OCI-LY7 (cell line): ENCODE measurements at regions not wholly inside any gene's neighbourhood (a gene's known extent, or its start where the extent isn't known, plus 50 kb on each side); places are given as distances from the start of the nearest gene placed in this dataset.

Experiments
- BruUV-seq: library from RNA; stranded (reverse); fragments of 400-500 nt; replicated peaks from 2 replicates; lab custom pipeline; 2021; lab: Mats Ljungman, UMichigan
- CTCF ChIA-PET: fragments of 300-600 bp; sonication (Branson Sonifier 250); formaldehyde crosslinking; loops from one replicate; lab custom pipeline; 2022; ENCODE audit warnings: antibody characterized with exemption; ENCODE audit not compliant: unreplicated experiment; lab: Charles Lee
- POLR2A ChIA-PET: fragments of 300-600 bp; sonication (Branson Sonifier 250); formaldehyde crosslinking; loops from one replicate; lab custom pipeline; 2022; ENCODE audit warnings: antibody characterized with exemption; lab: Charles Lee
- DNase-seq: peaks from one replicate; pipeline ENCODE4 v3.0.0-alpha.2; 2015; ENCODE audit warnings: low spot score
- H2AFZ ChIP-seq: fragments of 200-600 bp; sonication (generic), shearing (Covaris generic); 2 replicates; pipeline ENCODE4 v1.6.1; 2014; ENCODE audit warnings: mild to moderate bottlenecking, antibody characterized with exemption, low read length, moderate library complexity
- H3K27ac ChIP-seq: fragments of 200-600 bp; sonication (generic); 2 replicates; pipeline ENCODE4 v1.5.1; 2014; ENCODE audit warnings: mixed run types, low read depth, mild to moderate bottlenecking, moderate library complexity, low read length, inconsistent platforms; ENCODE audit not compliant: poor library complexity, severe bottlenecking
- H3K36me3 ChIP-seq: fragments of 200-600 bp; sonication (generic); 2 replicates; pipeline ENCODE4 v1.6.1; 2014; ENCODE audit warnings: mild to moderate bottlenecking, antibody characterized with exemption, low read length, moderate library complexity, mixed read lengths; ENCODE audit not compliant: insufficient read depth
- H3K4me1 ChIP-seq: fragments of 200-600 bp; sonication (generic); 2 replicates; pipeline ENCODE4 v1.5.1; 2014; ENCODE audit warnings: mild to moderate bottlenecking, low read length; ENCODE audit not compliant: insufficient read depth, poor library complexity, severe bottlenecking
- H3K4me2 ChIP-seq: fragments of 200-600 bp; sonication (generic); 2 replicates; pipeline ENCODE4 v1.6.1; 2014; ENCODE audit warnings: mild to moderate bottlenecking, low read length
- H3K4me3 ChIP-seq: fragments of 200-600 bp; sonication (generic); 2 replicates; pipeline ENCODE4 v1.5.1; 2014; ENCODE audit warnings: mild to moderate bottlenecking, low read depth, low read length; ENCODE audit not compliant: poor library complexity, severe bottlenecking
- H3K79me2 ChIP-seq: fragments of 200-600 bp; sonication (generic); 2 replicates; pipeline ENCODE4 v1.6.1; 2016; ENCODE audit warnings: low read depth, mild to moderate bottlenecking, low read length, moderate library complexity, mixed read lengths; ENCODE audit not compliant: insufficient read depth
- H3K9me2 ChIP-seq: fragments of 200-600 bp; sonication (generic); 2 replicates; pipeline ENCODE4 v1.6.1; 2016; ENCODE audit warnings: mild to moderate bottlenecking, low read length, mixed read lengths; ENCODE audit not compliant: insufficient read depth
- H3K9me3 ChIP-seq: fragments of 200-600 bp; sonication (generic); 2 replicates; pipeline ENCODE4 v1.6.1; 2014; ENCODE audit warnings: mild to moderate bottlenecking, mixed run types, low read length, mixed read lengths
- H4K20me1 ChIP-seq: fragments of 200-600 bp; sonication (generic); 2 replicates; pipeline ENCODE4 v1.6.1; 2014; ENCODE audit warnings: mild to moderate bottlenecking, antibody characterized with exemption, low read length, moderate library complexity, mixed read lengths; ENCODE audit not compliant: insufficient read depth
- EZH2phosphoT487 ChIP-seq: fragments of 200-600 bp; sonication (generic); IDR thresholded peaks from 2 replicates; pipeline ENCODE4 v1.6.1; 2018; ENCODE audit warnings: low read depth, borderline replicate concordance, mild to moderate bottlenecking, mixed run types, antibody characterized with exemption, low read length, moderate library complexity, mixed read lengths
- intact Hi-C: fragments of 100-400 bp; cut with micrococcal nuclease; formaldehyde crosslinking; loops from one replicate; pipeline ENCODE4 v1.10.0; 2022; ENCODE audit not compliant: unreplicated experiment
- TF ChIP-seq, protein P1 (sequence below): fragments of 200-600 bp; sonication (generic); conservative IDR thresholded peaks from 2 replicates; pipeline ENCODE4 v1.5.1; 2014; ENCODE audit warnings: mild to moderate bottlenecking, antibody characterized with exemption, low read length, moderate library complexity, mixed read lengths

DNA sequence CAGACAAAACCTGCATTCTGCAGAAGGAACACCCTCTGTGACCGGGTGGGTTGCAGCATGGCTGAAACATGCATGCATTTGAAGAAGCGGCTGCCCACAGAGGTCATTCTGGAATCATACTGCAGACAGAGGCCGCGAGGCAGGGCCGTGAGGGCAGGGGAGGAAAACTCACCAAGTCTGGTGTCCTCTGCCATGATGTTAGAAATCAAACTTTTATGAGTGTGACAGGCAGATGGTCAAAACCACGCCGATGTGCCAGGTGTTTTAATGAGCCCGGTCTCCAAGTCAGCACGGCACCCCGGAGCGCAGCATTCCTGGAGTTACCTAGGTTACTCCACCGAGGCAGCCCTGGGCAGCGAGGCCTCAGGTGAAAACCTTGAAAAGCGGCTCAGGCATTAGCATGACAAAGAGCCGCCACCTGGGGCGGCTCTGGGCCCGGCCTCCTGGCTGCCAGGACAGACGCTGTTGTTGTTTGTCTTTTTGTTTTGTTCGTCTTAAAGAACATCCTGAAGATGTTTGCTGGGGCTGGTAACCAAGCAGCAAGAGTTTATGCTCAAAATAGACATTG is 255.6 kb downstream of the ERMARD start:
- no peak for DNase-seq
- POLR2A ChIA-PET: no interaction called here
- H3K27ac ChIP-seq: no peak overlapping the region
- H3K4me1 ChIP-seq: no peaks in the 10 kb centered on the region
- BruUV-seq: no TSS peak
- H3K36me3 ChIP-seq: no peaks in the 10 kb centered on the region
- TF ChIP-seq, protein P1, sequence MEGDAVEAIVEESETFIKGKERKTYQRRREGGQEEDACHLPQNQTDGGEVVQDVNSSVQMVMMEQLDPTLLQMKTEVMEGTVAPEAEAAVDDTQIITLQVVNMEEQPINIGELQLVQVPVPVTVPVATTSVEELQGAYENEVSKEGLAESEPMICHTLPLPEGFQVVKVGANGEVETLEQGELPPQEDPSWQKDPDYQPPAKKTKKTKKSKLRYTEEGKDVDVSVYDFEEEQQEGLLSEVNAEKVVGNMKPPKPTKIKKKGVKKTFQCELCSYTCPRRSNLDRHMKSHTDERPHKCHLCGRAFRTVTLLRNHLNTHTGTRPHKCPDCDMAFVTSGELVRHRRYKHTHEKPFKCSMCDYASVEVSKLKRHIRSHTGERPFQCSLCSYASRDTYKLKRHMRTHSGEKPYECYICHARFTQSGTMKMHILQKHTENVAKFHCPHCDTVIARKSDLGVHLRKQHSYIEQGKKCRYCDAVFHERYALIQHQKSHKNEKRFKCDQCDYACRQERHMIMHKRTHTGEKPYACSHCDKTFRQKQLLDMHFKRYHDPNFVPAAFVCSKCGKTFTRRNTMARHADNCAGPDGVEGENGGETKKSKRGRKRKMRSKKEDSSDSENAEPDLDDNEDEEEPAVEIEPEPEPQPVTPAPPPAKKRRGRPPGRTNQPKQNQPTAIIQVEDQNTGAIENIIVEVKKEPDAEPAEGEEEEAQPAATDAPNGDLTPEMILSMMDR: no peak
- TF ChIP-seq EZH2phosphoT487: no peak
- no peaks in the 10 kb centered on the region for H4K20me1 ChIP-seq
- no peaks in the 10 kb centered on the region for H3K9me2 ChIP-seq
- CTCF ChIA-PET: no interaction called here
- no peak overlapping the region for H3K4me3 ChIP-seq
- intact Hi-C loops: no loop called here
- H3K9me3 ChIP-seq: 0 out of 2 replicates have a peak, but pooled peaks cover 11% of the 10 kb centered on the region
- H3K4me2 ChIP-seq: no peak overlapping the region
- H2AFZ ChIP-seq: no peak overlapping the region
- no peaks in the 10 kb centered on the region for H3K79me2 ChIP-seq

DNA sequence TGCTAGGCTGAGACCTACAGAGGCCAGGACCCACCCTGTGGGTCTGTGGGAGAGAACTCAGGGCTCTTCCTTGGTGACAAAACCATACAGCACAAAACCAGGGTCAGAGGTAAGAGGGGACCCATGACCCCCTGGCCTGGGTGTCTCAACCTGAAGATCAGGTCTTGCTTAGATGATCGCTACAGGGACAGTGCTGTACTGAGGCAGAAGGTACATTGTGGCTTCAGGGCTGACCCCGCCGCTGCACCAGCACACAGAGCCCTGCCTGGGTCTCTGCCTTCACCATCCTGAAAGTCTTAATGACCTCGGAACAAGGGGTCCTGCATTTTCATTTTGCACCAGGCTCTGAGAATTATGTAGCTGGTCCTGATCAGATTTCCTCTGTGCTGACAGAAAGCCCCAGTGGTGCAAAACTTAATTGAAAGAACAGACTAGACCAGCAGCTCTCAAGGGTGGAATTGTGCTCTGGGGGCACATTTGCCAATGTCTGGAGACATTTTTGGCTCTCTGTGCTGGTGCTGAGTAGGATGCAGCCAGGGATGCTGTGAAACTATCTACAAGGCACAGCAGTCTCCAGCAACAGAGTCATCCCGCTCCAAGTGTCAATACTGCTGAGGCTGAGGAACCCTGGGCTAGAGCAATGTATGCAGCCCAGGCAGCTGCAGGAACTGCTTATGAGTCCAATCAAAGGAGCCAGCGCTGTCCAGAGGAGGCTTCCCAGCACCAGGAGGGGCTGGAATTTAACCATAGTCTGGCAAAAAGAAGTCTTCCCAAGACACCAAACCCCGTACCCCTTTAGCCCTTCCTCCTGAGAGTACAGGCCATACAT is 254.9 kb downstream of the ERMARD start:
- no peaks in the 10 kb centered on the region for H3K4me1 ChIP-seq
- no peaks in the 10 kb centered on the region for H3K9me2 ChIP-seq
- intact Hi-C loops: no loop called here
- no peak overlapping the region for H2AFZ ChIP-seq
- H3K4me2 ChIP-seq: no peak overlapping the region
- H3K4me3 ChIP-seq: no peak overlapping the region
- no peaks in the 10 kb centered on the region for H4K20me1 ChIP-seq
- BruUV-seq: no TSS peak
- no peaks in the 10 kb centered on the region for H3K36me3 ChIP-seq
- POLR2A ChIA-PET: no interaction called here
- TF ChIP-seq EZH2phosphoT487: no peak
- TF ChIP-seq, protein P1: no peak
- H3K9me3 ChIP-seq: 0 out of 2 replicates have a peak, but pooled peaks cover 11% of the 10 kb centered on the region
- CTCF ChIA-PET: no interaction called here
- DNase-seq: no peak
- H3K27ac ChIP-seq: no peak overlapping the region
- no peaks in the 10 kb centered on the region for H3K79me2 ChIP-seq

DNA sequence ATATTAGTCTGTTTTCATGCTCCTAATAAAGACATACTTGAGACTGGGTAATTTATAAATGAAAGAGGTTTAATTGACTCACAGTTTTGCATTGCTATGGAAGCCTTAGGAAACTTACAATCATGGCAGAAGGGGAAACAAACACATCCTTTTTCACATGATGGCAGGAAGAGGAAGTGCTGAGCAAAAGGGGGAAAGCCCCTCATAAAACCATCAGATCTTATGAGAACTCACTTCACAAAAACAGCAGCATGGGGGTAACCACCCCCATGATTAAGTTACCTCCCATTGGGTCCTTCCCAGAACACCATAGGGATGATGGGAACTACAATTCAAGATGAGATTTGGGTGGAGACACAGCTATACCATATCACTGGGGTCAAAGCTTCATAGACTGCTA is 254.2 kb downstream of the ERMARD start:
- Histone ChIP-seq H4K20me1 (no peaks in the 10 kb centered on the region), H3K4me3 (no peak overlapping the region), H2AFZ (no peak overlapping the region), H3K27ac (no peak overlapping the region), H3K79me2 (no peaks in the 10 kb centered on the region), H3K4me2 (no peak overlapping the region), H3K4me1 (no peaks in the 10 kb centered on the region), H3K9me3 (0 out of 2 replicates have a peak, but pooled peaks cover 11% of the 10 kb centered on the region), H3K36me3 (no peaks in the 10 kb centered on the region), H3K9me2 (no peaks in the 10 kb centered on the region)
- intact Hi-C loops: no loop called here
- TF ChIP-seq, protein P1: no peak
- TF ChIP-seq EZH2phosphoT487: no peak
- CTCF ChIA-PET: no interaction called here
- BruUV-seq: no TSS peak
- no peak for DNase-seq
- POLR2A ChIA-PET: no interaction called here
